ENCODE measurements at regions not wholly inside any gene's neighbourhood (a gene's known extent, or its start where the extent isn't known, plus 50 kb on each side); places are given as distances from the start of the nearest gene placed in this dataset.
"Not testable (repeated sequence)": the region's sequence is repeated elsewhere in the genome, so short reads cannot be mapped to it uniquely, and the experiment has no call there.

- no peak overlapping the region for H3K4me3 ChIP-seq (ENCODE audit: low read length)
- H3K27me3 ChIP-seq (ENCODE audit: insufficient read depth, low read length): no peaks in the 10 kb centered on the region
These were observed 79.7 kb upstream of the MYLIP start for GRCh38 chr6:16049168-16049567.

DNA sequence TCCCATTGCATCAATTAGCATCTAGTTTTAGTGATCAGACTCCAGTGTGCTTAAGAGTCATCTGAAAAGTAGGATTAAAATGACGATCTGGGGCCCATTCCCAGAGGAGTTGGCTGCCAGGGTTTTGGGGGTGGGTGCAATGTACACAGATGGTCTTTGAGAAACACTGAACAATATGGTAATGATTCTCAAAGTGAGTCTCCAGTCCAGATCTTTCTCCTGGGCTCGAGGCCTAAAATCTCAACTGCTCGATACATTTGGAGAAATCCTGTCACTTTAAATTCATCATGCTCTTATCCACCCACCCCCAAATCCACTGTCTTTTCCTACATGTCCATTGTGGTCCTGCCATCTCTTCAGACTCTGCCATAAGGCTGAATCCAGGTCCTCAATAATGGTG, 80.7 kb upstream of the MYLIP start:
- Histone ChIP-seq H3K9me3 (ENCODE audit: low read length) (no peaks in the 10 kb centered on the region), H3K4me3 (ENCODE audit: low read length) (no peak overlapping the region), H3K4me1 (ENCODE audit: insufficient read depth, low read length) (no peaks in the 10 kb centered on the region), H3K27me3 (ENCODE audit: insufficient read depth, low read length) (no peaks in the 10 kb centered on the region), H2AFZ (ENCODE audit: low read depth, low read length) (no peak overlapping the region), H3K36me3 (ENCODE audit: insufficient read depth, low read length) (no peaks in the 10 kb centered on the region)

More at GRCh38 chr6:16049168-16049567, 79.7 kb upstream of the MYLIP start:
- H3K36me3 ChIP-seq (ENCODE audit: insufficient read depth, low read length): no peaks in the 10 kb centered on the region
- no peak overlapping the region for H2AFZ ChIP-seq (ENCODE audit: low read depth, low read length)
- no peaks in the 10 kb centered on the region for H3K9me3 ChIP-seq (ENCODE audit: low read length)
- no peaks in the 10 kb centered on the region for H3K4me1 ChIP-seq (ENCODE audit: insufficient read depth, low read length)

DNA sequence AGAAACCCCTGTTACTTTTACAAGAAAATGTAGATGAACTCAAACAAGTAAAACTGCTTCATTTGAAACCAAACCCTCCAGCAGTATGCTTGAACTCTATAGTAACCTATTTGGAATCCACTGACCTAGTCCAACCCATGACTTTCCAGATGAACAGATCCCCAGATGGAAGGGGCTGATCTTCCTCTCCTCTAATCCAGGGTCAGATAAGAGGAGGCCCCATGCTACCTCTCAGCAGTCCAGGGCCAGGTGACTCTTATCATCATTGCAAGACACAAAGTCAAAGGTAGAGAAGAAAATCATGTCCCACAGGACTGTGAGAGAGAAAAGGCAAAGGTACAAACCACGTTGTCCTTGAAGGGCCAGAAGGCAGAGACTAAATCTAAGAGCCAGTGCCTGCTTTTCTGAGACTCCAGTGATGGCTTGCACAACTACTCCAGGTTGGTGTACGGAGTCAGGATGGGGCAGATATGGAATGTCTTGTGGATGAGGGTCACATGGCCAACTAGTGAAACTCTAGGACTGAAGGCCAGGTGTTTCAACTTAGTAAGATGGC, 81.4 kb upstream of the MYLIP start:
- Histone ChIP-seq H3K27me3 (ENCODE audit: insufficient read depth, low read length) (no peaks in the 10 kb centered on the region), H2AFZ (ENCODE audit: low read depth, low read length) (no peak overlapping the region), H3K9me3 (ENCODE audit: low read length) (no peaks in the 10 kb centered on the region), H3K36me3 (ENCODE audit: insufficient read depth, low read length) (no peaks in the 10 kb centered on the region), H3K4me1 (ENCODE audit: insufficient read depth, low read length) (no peaks in the 10 kb centered on the region), H3K4me3 (ENCODE audit: low read length) (no peak overlapping the region)

DNA sequence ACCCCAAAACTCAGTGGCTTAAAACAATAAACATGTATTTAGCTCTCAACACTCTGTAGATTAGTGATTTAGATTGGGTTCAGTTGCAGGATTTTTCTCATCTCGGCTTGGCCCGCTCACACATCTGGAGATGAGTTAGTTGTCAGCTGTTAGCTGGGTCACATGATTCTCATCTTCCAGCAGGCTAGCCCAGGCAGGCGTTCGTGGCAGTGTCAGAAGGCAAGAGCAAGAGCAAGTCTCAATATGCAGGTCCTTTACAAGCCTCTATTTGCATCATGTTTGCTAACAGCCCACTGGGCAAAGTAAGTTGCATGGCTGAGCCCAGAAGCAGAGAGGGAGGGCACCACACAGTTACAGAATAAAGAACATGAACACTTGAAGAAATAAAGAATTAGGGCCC, 83.6 kb upstream of the MYLIP start:
- Histone ChIP-seq H3K36me3 (ENCODE audit: insufficient read depth, low read length) (no peaks in the 10 kb centered on the region), H3K27me3 (ENCODE audit: insufficient read depth, low read length) (no peaks in the 10 kb centered on the region), H3K9me3 (ENCODE audit: low read length) (no peaks in the 10 kb centered on the region), H3K4me3 (ENCODE audit: low read length) (no peak overlapping the region), H3K4me1 (ENCODE audit: insufficient read depth, low read length) (no peaks in the 10 kb centered on the region), H2AFZ (ENCODE audit: low read depth, low read length) (no peak overlapping the region)

- Histone ChIP-seq H3K36me3 (ENCODE audit: insufficient read depth, low read length) (no peaks in the 10 kb centered on the region), H2AFZ (ENCODE audit: low read depth, low read length) (no peak overlapping the region), H3K9me3 (ENCODE audit: low read length) (no peaks in the 10 kb centered on the region), H3K27me3 (ENCODE audit: insufficient read depth, low read length) (no peaks in the 10 kb centered on the region), H3K4me3 (ENCODE audit: low read length) (no peak overlapping the region), H3K4me1 (ENCODE audit: insufficient read depth, low read length) (no peaks in the 10 kb centered on the region)
These were observed 84.7 kb upstream of the MYLIP start for GRCh38 chr6:16044211-16044643.

DNA sequence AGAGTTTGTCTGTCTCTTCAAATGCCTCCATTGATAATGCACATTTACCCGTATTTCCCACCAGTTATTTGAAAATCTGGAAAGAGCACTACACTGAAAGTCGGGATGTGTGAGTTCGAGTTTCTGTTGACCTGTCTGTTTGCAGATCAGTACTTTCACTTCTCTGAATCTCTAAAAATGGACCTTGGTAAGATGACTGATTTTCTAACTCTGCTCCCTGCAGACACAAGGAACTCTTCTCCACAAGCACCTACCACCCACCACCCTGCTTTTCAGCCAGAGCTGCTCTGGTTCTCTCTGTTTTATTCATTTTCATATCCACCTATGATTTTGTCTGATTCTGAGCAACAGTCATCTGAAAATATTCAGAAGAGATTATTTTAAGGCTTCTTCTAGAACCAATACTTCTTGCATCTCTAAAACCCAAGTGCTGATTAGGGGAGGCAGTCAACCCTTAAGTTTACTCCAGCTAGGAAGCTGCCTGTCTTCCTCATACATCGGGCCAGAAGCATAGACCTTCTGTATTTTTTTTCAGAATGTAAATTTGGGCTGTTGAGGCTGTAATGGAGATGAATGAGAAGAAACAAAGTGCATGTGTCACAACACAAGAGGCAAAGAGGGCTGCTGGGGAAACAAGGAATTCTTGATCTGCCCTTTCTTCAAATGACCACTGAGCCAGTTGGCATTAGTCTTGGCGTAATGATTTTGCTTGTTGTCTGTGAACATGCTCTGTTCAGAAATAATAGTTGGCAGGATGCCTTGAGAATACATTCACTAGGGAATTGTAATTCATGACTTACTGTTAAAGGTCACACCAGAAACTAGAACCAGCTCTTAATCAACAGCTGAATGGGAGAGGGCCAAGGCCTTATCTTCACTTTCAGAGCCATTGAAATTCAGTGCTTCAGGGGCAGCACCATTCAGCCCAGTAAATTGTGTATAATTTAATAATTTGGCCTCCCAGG, 85.4 kb upstream of the MYLIP start:
- H2AFZ ChIP-seq (ENCODE audit: low read depth, low read length): no peak overlapping the region
- H3K9me3 ChIP-seq (ENCODE audit: low read length): no peaks in the 10 kb centered on the region
- H3K4me3 ChIP-seq (ENCODE audit: low read length): no peak overlapping the region
- no peaks in the 10 kb centered on the region for H3K36me3 ChIP-seq (ENCODE audit: insufficient read depth, low read length)
- no peaks in the 10 kb centered on the region for H3K27me3 ChIP-seq (ENCODE audit: insufficient read depth, low read length)
- no peaks in the 10 kb centered on the region for H3K4me1 ChIP-seq (ENCODE audit: insufficient read depth, low read length)

DNA sequence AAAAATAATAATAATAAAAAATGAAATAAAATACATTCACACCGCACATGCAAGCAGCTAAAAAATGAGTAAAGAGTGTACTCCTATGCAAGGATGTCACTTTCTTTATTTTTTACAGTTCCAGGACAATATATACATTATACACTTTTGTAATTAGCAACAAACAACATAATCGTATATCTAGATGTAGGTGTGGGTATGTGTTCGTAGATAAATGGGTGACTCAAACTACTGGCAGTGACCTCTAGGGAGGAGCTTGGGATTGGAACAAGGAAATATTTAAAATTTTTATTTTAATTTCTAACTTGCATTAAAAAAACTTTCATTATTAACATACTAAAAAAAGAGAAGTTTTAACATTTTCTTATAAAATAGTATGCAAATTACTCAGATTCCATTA, 86.1 kb upstream of the MYLIP start:
- no peak overlapping the region for H2AFZ ChIP-seq (ENCODE audit: low read depth, low read length)

GRCh38 chr6:16041327-16041726, 87.6 kb upstream of the MYLIP start:
- H2AFZ ChIP-seq (ENCODE audit: low read depth, low read length): no peak overlapping the region
- H3K4me3 ChIP-seq (ENCODE audit: low read length): no peak overlapping the region
- H3K36me3 ChIP-seq (ENCODE audit: insufficient read depth, low read length): no peaks in the 10 kb centered on the region
- H3K27me3 ChIP-seq (ENCODE audit: insufficient read depth, low read length): no peaks in the 10 kb centered on the region
- H3K4me1 ChIP-seq (ENCODE audit: insufficient read depth, low read length): no peaks in the 10 kb centered on the region
- no peaks in the 10 kb centered on the region for H3K9me3 ChIP-seq (ENCODE audit: low read length)

More for the DNA sequence above, 86.1 kb upstream of the MYLIP start:
- no peaks in the 10 kb centered on the region for H3K36me3 ChIP-seq (ENCODE audit: insufficient read depth, low read length)
- H3K27me3 ChIP-seq (ENCODE audit: insufficient read depth, low read length): no peaks in the 10 kb centered on the region
- H3K9me3 ChIP-seq (ENCODE audit: low read length): no peaks in the 10 kb centered on the region
- H3K4me3 ChIP-seq (ENCODE audit: low read length): no peak overlapping the region
- no peaks in the 10 kb centered on the region for H3K4me1 ChIP-seq (ENCODE audit: insufficient read depth, low read length)

- Histone ChIP-seq H3K4me1 (ENCODE audit: insufficient read depth, low read length) (no peaks in the 10 kb centered on the region), H3K9me3 (ENCODE audit: low read length) (no peaks in the 10 kb centered on the region), H2AFZ (ENCODE audit: low read depth, low read length) (no peak overlapping the region), H3K27me3 (ENCODE audit: insufficient read depth, low read length) (no peaks in the 10 kb centered on the region), H3K4me3 (ENCODE audit: low read length) (no peak overlapping the region), H3K36me3 (ENCODE audit: insufficient read depth, low read length) (no peaks in the 10 kb centered on the region)
These were observed 88.3 kb upstream of the MYLIP start for GRCh38 chr6:16040628-16040974.

- H2AFZ ChIP-seq (ENCODE audit: low read depth, low read length); H3K27me3 ChIP-seq (ENCODE audit: insufficient read depth, low read length); H3K36me3 ChIP-seq (ENCODE audit: insufficient read depth, low read length); H3K4me1 ChIP-seq (ENCODE audit: insufficient read depth, low read length); H3K9me3 ChIP-seq (ENCODE audit: low read length); H3K4me3 ChIP-seq (ENCODE audit: low read length): not testable (repeated sequence)
These were observed 88.8 kb upstream of the MYLIP start for GRCh38 chr6:16039892-16040627.

- Histone ChIP-seq H3K4me1 (ENCODE audit: insufficient read depth, low read length) (no peaks in the 10 kb centered on the region), H3K27me3 (ENCODE audit: insufficient read depth, low read length) (no peaks in the 10 kb centered on the region), H3K9me3 (ENCODE audit: low read length) (no peaks in the 10 kb centered on the region), H2AFZ (ENCODE audit: low read depth, low read length) (no peak overlapping the region), H3K4me3 (ENCODE audit: low read length) (no peak overlapping the region), H3K36me3 (ENCODE audit: insufficient read depth, low read length) (no peaks in the 10 kb centered on the region)
These were observed 89.9 kb upstream of the MYLIP start for GRCh38 chr6:16038938-16039337.

DNA sequence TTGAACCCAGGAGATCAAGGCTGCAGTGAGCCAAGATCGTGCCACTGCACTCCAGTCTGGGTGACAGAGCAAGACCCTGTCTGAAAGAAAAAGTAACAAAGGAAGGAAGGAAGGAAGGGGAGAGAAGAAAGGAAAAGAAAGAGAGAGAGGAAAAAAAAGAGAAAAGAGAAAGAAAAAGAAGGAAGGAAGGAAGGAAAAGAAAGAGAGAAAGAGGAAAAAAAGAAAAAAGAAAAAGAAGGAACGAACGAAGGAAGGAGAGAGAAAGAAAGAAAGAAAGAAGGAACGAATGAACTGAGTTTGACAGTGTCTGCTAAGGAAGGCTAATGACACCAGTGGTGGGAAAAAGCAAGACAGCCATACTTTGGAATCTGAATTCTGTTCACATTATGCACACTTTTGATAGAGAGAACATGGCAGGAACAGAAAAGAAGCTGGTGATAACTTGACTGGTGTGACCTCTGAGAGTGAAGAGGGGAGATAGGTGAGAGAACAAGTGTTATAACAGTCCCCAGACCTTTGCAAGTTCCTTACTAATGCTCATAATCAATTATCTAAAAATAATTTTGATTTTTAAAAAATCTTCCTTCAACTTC, 93.3 kb upstream of the MYLIP start:
- no peaks in the 10 kb centered on the region for H3K4me1 ChIP-seq (ENCODE audit: insufficient read depth, low read length)

DNA sequence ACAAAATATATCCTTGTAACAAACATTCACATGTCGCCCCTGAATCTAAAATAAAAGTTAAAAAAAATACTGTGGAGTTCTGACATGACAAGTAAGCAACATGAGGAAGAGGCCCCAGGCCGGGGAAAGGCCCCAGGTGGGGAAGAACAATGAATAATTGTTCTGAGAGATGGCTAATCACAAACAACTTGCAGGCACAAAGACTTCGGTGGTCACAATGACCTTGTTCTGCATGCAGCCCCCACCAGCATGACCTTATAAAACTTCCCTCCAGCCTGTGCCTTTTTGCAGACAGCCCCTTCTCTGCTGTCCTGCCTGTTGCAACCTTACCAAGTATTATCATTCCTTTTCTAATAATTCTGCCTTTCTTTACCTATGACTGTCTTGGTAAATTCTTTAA, 95.7 kb upstream of the MYLIP start:
- H3K36me3 ChIP-seq (ENCODE audit: insufficient read depth, low read length): no peaks in the 10 kb centered on the region
- no peaks in the 10 kb centered on the region for H3K27me3 ChIP-seq (ENCODE audit: insufficient read depth, low read length)
- H3K4me3 ChIP-seq (ENCODE audit: low read length): no peak overlapping the region
- H2AFZ ChIP-seq (ENCODE audit: low read depth, low read length): no peak overlapping the region
- H3K4me1 ChIP-seq (ENCODE audit: insufficient read depth, low read length): no peaks in the 10 kb centered on the region
- H3K9me3 ChIP-seq (ENCODE audit: low read length): peaks cover 2% of the 10 kb centered on the region

More for the DNA sequence above, 93.3 kb upstream of the MYLIP start:
- Histone ChIP-seq H3K9me3 (ENCODE audit: low read length) (peaks cover 2% of the 10 kb centered on the region), H3K36me3 (ENCODE audit: insufficient read depth, low read length) (no peaks in the 10 kb centered on the region), H3K4me3 (ENCODE audit: low read length) (no peak overlapping the region), H3K27me3 (ENCODE audit: insufficient read depth, low read length) (no peaks in the 10 kb centered on the region), H2AFZ (ENCODE audit: low read depth, low read length) (no peak overlapping the region)

All from neuron (in vitro differentiated cells).